ENCODE measurements at regions not wholly inside any gene's neighbourhood (a gene's known extent, or its start where the extent isn't known, plus 50 kb on each side); places are given as distances from the start of the nearest gene placed in this dataset.

DNA sequence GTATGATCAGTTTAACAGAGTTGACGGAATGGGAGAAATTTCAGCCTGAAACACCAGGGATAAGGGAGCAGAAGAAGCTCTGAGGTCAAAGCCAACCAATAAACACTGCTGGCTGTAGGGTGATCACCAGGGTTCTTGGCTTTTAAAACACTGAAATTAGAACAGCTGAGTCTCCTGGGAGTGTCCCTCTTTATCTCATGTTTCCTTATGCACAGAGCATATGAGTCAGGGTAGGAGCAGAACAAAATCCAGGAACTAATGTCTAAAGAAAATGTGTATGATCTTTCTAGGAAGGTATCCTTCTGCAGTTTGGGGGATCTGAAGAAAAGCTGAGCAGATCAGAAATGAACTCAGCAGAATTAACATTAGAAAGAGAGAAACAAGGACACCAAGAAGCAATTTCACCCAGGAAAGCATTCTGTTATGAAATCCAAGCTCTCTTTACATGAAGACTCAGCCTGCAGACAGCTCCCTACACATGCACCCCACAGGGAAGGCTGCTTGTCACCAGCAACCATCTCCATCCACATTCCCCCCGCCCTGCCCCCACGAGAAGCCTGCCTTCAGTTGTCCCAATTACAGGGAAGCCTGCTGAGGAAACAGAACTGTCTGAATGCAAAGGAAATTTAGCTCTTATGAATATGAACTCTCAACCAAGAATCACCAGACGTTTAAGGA is 469.7 kb downstream of the PDCD6IP start (continued):
- TF ChIP-seq, protein P1, sequence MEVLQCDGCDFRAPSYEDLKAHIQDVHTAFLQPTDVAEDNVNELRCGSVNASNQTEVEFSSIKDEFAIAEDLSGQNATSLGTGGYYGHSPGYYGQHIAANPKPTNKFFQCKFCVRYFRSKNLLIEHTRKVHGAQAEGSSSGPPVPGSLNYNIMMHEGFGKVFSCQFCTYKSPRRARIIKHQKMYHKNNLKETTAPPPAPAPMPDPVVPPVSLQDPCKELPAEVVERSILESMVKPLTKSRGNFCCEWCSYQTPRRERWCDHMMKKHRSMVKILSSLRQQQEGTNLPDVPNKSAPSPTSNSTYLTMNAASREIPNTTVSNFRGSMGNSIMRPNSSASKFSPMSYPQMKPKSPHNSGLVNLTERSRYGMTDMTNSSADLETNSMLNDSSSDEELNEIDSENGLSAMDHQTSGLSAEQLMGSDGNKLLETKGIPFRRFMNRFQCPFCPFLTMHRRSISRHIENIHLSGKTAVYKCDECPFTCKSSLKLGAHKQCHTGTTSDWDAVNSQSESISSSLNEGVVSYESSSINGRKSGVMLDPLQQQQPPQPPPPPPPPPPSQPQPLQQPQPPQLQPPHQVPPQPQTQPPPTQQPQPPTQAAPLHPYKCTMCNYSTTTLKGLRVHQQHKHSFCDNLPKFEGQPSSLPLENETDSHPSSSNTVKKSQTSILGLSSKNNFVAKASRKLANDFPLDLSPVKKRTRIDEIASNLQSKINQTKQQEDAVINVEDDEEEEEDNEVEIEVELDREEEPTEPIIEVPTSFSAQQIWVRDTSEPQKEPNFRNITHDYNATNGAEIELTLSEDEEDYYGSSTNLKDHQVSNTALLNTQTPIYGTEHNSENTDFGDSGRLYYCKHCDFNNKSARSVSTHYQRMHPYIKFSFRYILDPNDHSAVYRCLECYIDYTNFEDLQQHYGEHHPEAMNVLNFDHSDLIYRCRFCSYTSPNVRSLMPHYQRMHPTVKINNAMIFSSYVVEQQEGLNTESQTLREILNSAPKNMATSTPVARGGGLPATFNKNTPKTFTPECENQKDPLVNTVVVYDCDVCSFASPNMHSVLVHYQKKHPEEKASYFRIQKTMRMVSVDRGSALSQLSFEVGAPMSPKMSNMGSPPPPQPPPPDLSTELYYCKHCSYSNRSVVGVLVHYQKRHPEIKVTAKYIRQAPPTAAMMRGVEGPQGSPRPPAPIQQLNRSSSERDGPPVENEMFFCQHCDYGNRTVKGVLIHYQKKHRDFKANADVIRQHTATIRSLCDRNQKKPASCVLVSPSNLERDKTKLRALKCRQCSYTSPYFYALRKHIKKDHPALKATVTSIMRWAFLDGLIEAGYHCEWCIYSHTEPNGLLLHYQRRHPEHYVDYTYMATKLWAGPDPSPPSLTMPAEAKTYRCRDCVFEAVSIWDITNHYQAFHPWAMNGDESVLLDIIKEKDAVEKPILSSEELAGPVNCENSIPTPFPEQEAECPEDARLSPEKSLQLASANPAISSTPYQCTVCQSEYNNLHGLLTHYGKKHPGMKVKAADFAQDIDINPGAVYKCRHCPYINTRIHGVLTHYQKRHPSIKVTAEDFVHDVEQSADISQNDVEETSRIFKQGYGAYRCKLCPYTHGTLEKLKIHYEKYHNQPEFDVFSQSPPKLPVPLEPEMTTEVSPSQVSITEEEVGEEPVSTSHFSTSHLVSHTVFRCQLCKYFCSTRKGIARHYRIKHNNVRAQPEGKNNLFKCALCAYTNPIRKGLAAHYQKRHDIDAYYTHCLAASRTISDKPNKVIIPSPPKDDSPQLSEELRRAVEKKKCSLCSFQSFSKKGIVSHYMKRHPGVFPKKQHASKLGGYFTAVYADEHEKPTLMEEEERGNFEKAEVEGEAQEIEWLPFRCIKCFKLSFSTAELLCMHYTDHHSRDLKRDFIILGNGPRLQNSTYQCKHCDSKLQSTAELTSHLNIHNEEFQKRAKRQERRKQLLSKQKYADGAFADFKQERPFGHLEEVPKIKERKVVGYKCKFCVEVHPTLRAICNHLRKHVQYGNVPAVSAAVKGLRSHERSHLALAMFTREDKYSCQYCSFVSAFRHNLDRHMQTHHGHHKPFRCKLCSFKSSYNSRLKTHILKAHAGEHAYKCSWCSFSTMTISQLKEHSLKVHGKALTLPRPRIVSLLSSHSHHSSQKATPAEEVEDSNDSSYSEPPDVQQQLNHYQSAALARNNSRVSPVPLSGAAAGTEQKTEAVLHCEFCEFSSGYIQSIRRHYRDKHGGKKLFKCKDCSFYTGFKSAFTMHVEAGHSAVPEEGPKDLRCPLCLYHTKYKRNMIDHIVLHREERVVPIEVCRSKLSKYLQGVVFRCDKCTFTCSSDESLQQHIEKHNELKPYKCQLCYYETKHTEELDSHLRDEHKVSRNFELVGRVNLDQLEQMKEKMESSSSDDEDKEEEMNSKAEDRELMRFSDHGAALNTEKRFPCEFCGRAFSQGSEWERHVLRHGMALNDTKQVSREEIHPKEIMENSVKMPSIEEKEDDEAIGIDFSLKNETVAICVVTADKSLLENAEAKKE (CRISPR knock-in tag; IDR thresholded peaks at IDR 0.05) = no peak
- no peak for TF ChIP-seq POLR2AphosphoS5 (IDR thresholded peaks at IDR 0.05; ENCODE audit: low read depth)
- no peak for TF ChIP-seq EZH2 (IDR thresholded peaks at IDR 0.05; ENCODE audit: low read depth, unreplicated experiment)
- TF ChIP-seq, protein P2, sequence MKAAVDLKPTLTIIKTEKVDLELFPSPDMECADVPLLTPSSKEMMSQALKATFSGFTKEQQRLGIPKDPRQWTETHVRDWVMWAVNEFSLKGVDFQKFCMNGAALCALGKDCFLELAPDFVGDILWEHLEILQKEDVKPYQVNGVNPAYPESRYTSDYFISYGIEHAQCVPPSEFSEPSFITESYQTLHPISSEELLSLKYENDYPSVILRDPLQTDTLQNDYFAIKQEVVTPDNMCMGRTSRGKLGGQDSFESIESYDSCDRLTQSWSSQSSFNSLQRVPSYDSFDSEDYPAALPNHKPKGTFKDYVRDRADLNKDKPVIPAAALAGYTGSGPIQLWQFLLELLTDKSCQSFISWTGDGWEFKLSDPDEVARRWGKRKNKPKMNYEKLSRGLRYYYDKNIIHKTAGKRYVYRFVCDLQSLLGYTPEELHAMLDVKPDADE (IDR thresholded peaks at IDR 0.05) = no peak
- TF ChIP-seq, protein P3, sequence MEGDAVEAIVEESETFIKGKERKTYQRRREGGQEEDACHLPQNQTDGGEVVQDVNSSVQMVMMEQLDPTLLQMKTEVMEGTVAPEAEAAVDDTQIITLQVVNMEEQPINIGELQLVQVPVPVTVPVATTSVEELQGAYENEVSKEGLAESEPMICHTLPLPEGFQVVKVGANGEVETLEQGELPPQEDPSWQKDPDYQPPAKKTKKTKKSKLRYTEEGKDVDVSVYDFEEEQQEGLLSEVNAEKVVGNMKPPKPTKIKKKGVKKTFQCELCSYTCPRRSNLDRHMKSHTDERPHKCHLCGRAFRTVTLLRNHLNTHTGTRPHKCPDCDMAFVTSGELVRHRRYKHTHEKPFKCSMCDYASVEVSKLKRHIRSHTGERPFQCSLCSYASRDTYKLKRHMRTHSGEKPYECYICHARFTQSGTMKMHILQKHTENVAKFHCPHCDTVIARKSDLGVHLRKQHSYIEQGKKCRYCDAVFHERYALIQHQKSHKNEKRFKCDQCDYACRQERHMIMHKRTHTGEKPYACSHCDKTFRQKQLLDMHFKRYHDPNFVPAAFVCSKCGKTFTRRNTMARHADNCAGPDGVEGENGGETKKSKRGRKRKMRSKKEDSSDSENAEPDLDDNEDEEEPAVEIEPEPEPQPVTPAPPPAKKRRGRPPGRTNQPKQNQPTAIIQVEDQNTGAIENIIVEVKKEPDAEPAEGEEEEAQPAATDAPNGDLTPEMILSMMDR (conservative IDR thresholded peaks at IDR 0.05; ENCODE audit: low read depth in 2 of 2) = no peak
- TF ChIP-seq CREB1 (CRISPR knock-in tag; IDR thresholded peaks at IDR 0.05; ENCODE audit: low read depth) = no peak
- no peak for TF ChIP-seq JUNB (IDR thresholded peaks at IDR 0.05; ENCODE audit: unreplicated experiment)

All from GM23338 (cell line).